GM12873 (cell line): ENCODE measurements at regions not wholly inside any gene's neighbourhood (a gene's known extent, or its start where the extent isn't known, plus 50 kb on each side); places are given as distances from the start of the nearest gene placed in this dataset.

ENCODE experiments used
- TF ChIP-seq, protein P1 (sequence below): IDR thresholded peaks from 2 replicates; pipeline ENCODE4 v1.5.1; 2012; ENCODE audit warnings: low read depth, mild to moderate bottlenecking, moderate library complexity, low read length, control low read depth; ENCODE audit not compliant: insufficient read depth; ENCODE audit errors: missing control alignments

DNA sequence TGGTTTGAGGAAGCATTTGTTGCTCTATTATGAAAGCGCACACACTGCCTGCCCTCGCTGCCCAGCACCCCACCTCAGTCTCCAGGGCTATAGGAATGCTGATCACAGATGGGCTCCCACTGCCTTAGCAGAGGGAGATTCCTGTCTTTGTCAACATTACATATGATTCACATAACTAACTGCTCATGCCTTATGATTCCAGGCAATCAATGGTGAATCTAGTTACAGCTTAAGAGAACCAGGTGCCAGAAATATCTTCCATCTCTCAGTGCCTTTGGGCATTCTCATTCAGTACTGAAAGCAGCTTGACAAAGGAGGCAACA is 458.9 kb upstream of the C9orf72 start:
- TF ChIP-seq, protein P1, sequence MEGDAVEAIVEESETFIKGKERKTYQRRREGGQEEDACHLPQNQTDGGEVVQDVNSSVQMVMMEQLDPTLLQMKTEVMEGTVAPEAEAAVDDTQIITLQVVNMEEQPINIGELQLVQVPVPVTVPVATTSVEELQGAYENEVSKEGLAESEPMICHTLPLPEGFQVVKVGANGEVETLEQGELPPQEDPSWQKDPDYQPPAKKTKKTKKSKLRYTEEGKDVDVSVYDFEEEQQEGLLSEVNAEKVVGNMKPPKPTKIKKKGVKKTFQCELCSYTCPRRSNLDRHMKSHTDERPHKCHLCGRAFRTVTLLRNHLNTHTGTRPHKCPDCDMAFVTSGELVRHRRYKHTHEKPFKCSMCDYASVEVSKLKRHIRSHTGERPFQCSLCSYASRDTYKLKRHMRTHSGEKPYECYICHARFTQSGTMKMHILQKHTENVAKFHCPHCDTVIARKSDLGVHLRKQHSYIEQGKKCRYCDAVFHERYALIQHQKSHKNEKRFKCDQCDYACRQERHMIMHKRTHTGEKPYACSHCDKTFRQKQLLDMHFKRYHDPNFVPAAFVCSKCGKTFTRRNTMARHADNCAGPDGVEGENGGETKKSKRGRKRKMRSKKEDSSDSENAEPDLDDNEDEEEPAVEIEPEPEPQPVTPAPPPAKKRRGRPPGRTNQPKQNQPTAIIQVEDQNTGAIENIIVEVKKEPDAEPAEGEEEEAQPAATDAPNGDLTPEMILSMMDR: no peak

DNA sequence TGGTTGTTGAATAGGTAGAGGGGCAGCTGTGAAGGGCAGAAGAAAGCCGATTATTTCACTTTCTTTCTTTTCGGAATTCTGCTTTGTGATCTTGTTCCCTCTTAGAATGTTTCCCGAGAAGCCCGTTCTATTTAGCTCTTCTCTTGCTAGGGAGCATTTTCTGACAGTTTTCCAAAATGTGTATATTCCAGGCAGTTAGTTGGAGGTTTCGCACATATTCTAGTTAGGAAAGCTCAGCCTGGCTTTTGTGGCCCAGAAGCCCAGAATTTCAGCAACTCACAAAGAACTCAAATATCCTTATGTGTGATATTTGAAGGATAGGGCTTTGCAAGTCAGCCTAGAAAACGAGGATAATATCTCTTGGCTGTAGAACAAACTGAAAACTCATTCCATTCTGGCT is 461.0 kb upstream of the C9orf72 start:
- TF ChIP-seq, protein P1: no peak

DNA sequence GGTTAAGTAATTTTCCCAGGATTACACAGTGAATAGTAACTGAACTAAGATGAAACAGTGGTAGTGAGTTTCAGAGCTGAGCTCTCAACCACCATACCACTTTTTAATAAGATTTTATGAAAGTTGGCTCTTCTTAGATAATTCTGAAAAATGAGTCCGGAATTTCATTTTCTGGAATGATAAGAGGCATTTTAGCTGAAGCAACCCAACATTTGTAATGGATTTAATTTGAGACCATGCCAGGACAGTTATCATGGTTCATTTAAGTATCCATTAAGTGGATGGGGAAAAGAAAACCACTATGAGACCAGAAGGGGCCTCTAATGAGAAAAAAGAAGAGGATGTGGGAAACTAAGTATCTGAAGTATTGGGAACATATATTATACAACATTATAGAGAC is 464.7 kb upstream of the C9orf72 start:
- TF ChIP-seq, protein P1: no peak

DNA sequence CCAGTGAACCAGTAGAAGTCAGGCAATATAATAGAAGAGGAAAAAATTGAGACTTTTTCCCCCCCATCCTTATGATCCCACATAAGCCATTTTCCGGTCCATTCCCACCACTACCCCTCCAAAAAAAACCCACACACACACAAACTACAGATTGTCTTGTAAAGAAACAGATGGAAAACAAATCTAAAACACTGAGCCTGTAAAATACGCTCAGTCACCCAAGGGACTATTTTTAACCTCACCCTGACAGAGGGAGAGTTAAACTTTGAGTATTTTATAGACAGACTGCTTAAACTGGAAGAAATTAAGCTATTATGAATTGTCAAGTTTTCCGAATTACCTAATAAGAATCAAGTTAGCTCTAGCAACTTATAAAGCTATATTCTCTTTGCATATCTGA is 471.8 kb upstream of the C9orf72 start:
- TF ChIP-seq, protein P1: no peak

DNA sequence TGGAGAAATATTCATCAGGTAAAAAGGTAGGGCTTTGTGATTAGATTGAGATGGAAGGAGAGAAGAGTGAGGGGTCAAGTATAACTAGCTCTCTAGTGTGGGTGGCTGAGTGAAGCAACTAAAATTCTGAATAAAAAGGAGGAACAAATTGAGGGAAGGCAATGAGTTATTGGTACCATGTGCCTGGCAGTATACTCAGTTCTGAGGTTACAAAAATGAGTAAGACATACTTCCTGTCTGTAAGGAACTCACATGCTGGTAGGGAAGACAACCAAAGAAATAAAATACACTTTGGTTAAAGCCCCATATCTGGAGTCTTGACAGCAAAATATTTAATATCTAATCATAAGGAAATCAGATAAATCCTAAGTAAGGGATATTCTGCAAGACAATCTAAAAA is 476.8 kb upstream of the C9orf72 start:
- TF ChIP-seq, protein P1: no peak

DNA sequence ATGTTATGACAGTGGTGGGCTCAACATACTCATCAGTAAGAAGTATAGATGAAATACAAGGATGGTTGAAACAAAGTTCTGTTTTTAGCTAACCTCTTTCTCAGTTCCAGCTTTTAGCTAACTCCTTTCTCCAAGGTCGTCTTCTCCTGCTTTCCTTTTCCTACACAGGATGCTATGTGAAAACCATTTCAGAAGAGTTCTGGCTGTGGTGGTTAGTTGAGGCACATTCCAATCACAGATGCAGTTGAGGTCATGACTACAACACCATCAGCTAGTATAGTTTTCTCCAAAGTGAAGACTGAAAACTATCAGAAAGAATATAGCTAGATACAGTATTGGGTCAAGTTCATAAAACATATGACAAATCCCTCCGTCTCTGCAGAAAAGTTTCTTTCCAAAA is 477.7 kb upstream of the C9orf72 start:
- TF ChIP-seq, protein P1: no peak

DNA sequence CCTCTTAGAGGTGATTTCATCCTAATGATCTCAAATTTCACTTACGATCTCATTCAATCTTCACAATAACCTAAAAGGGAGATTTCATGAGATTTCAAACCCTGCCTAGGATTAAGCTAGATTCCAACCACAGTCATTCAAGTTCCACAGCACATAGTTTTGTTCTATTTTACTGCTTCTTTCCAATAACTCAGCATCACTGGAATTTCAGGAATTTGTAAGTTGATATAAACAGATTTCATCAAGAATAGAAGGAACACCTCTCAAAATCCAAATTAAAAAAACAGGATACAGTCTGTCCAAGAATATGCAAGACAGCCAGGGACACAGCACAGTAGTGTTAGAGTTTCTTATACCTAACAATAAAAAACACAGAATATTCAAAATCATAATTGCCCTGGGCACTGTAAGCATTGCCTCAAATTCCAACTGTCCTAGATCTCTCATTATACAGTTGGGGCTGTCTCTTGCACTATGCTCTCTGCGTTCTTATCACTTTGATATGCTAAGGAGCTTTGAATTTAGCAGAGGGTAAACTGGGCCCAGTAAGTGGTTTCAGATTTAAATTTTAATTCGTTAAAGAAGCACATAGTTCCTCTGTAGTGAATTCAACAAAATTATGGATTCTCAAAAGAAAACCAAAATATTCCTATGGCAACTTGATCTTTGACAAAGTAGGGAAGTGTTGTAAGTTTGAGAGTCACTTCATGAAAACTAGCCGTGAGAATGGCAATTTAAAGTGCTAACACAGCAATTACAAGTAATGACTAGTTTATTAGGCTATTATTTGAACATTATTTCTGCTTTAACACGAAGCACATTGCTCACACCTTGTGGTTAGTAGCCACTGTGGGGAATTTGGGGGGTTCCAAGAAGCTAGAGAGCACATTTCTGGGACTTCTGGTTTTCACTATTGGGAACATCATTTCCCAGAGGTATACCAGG is 478.6 kb upstream of the C9orf72 start:
- TF ChIP-seq, protein P1: no peak
